ENCODE measurements at regions not wholly inside any gene's neighbourhood (a gene's known extent, or its start where the extent isn't known, plus 50 kb on each side); places are given as distances from the start of the nearest gene placed in this dataset.
"Not testable (repeated sequence)": the region's sequence is repeated elsewhere in the genome, so short reads cannot be mapped to it uniquely, and the experiment has no call there.

- no peak for DNase-seq (ENCODE audit: low read depth)
- in situ Hi-C loops (cut with HindIII; ENCODE audit: low pct_unique_long_range_greater_than_20kb, low sequenced_read_pairs), result no loop called here
These were observed 121.3 kb upstream of the PRSS16 start for GRCh38 chr6:27126046-27126814.

GRCh38 chr6:27126815-27127537, 120.5 kb upstream of the PRSS16 start:
- peak; percentile 91 for DNase-seq (ENCODE audit: low read depth)

GRCh38 chr6:27127874-27128273, 119.6 kb upstream of the PRSS16 start:
- DNase-seq (ENCODE audit: low read depth); in situ Hi-C loops (cut with HindIII; ENCODE audit: low pct_unique_long_range_greater_than_20kb, low sequenced_read_pairs): not testable (repeated sequence)

More at GRCh38 chr6:27126815-27127537, 120.5 kb upstream of the PRSS16 start:
- in situ Hi-C loops (cut with HindIII; ENCODE audit: low pct_unique_long_range_greater_than_20kb, low sequenced_read_pairs), result no loop called here

GRCh38 chr6:27128311-27129094, 119.0 kb upstream of the PRSS16 start:
- no peak for DNase-seq (ENCODE audit: low read depth)

GRCh38 chr6:27129095-27129815, 118.2 kb upstream of the PRSS16 start:
- in situ Hi-C loops (cut with HindIII; ENCODE audit: low pct_unique_long_range_greater_than_20kb, low sequenced_read_pairs), result no loop called here
- DNase-seq (ENCODE audit: low read depth), result no peak

More at GRCh38 chr6:27128311-27129094, 119.0 kb upstream of the PRSS16 start:
- in situ Hi-C loops (cut with HindIII; ENCODE audit: low pct_unique_long_range_greater_than_20kb, low sequenced_read_pairs), result no loop called here

GRCh38 chr6:27129917-27130316, 117.6 kb upstream of the PRSS16 start:
- in situ Hi-C loops (cut with HindIII; ENCODE audit: low pct_unique_long_range_greater_than_20kb, low sequenced_read_pairs), result no loop called here
- DNase-seq (ENCODE audit: low read depth), result no peak

GRCh38 chr6:27130668-27131428, 116.7 kb upstream of the PRSS16 start:
- in situ Hi-C loops (cut with HindIII; ENCODE audit: low pct_unique_long_range_greater_than_20kb, low sequenced_read_pairs), result no loop called here
- no peak for DNase-seq (ENCODE audit: low read depth)

- in situ Hi-C loops (cut with HindIII; ENCODE audit: low pct_unique_long_range_greater_than_20kb, low sequenced_read_pairs); DNase-seq (ENCODE audit: low read depth): not testable (repeated sequence)
These were observed 115.3 kb upstream of the PRSS16 start for GRCh38 chr6:27132282-27132531.

GRCh38 chr6:27132532-27133280, 114.8 kb upstream of the PRSS16 start:
- peak; percentile 100 for DNase-seq (ENCODE audit: low read depth)
- in situ Hi-C loops (cut with HindIII; ENCODE audit: low pct_unique_long_range_greater_than_20kb, low sequenced_read_pairs), result no loop called here

GRCh38 chr6:27133281-27134227, 113.9 kb upstream of the PRSS16 start:
- in situ Hi-C loops (cut with HindIII; ENCODE audit: low pct_unique_long_range_greater_than_20kb, low sequenced_read_pairs), result no loop called here

GRCh38 chr6:27135087-27135657, 112.3 kb upstream of the PRSS16 start:
- no peak for DNase-seq (ENCODE audit: low read depth)
- in situ Hi-C loops (cut with HindIII; ENCODE audit: low pct_unique_long_range_greater_than_20kb, low sequenced_read_pairs), result no loop called here

More at GRCh38 chr6:27133281-27134227, 113.9 kb upstream of the PRSS16 start:
- peak; percentile 75 for DNase-seq (ENCODE audit: low read depth)

- DNase-seq (ENCODE audit: low read depth), result no peak
- in situ Hi-C loops (cut with HindIII; ENCODE audit: low pct_unique_long_range_greater_than_20kb, low sequenced_read_pairs), result no loop called here
These were observed 111.3 kb upstream of the PRSS16 start for GRCh38 chr6:27136077-27136644.

GRCh38 chr6:27136978-27137814, 110.3 kb upstream of the PRSS16 start:
- no peak for DNase-seq (ENCODE audit: low read depth)
- in situ Hi-C loops (cut with HindIII; ENCODE audit: low pct_unique_long_range_greater_than_20kb, low sequenced_read_pairs), result no loop called here

GRCh38 chr6:27138406-27138805, 109.1 kb upstream of the PRSS16 start:
- DNase-seq (ENCODE audit: low read depth), result no peak
- in situ Hi-C loops (cut with HindIII; ENCODE audit: low pct_unique_long_range_greater_than_20kb, low sequenced_read_pairs), result no loop called here
